Testis (tissue), 2 donors: ENCODE measurements at regions not wholly inside any gene's neighbourhood (a gene's known extent, or its start where the extent isn't known, plus 50 kb on each side); places are given as distances from the start of the nearest gene placed in this dataset.

Source experiments
- DNase-seq: peaks from one replicate; pipeline ENCODE4 v3.0.0-alpha.2; 2019
- H3K27ac ChIP-seq, 2 donors: fragments of 200-600 bp; sonication (generic); one replicate each; pipeline ENCODE4 v1.5.1; 2019
- H3K27me3 ChIP-seq: fragments of 200-600 bp; sonication (generic); one replicate; pipeline ENCODE4 v1.5.1; 2019
- H3K36me3 ChIP-seq: fragments of 200-600 bp; sonication (generic); one replicate; pipeline ENCODE4 v1.5.1; 2017; ENCODE audit warnings: low read depth; ENCODE audit errors: missing control alignments
- H3K4me1 ChIP-seq: fragments of 200-600 bp; sonication (generic); one replicate; pipeline ENCODE4 v1.5.1; 2019
- H3K4me3 ChIP-seq, 2 donors: fragments of 200-600 bp; sonication (generic); one replicate each; pipeline ENCODE4 v1.5.1; 2017 to 2019
- H3K9me3 ChIP-seq: fragments of 200-600 bp; sonication (generic); one replicate; pipeline ENCODE4 v1.5.1; 2017
- POLR2A ChIP-seq: fragments of 450-650 bp; IDR thresholded peaks from one replicate; pipeline ENCODE4 v1.6.1; 2017; ENCODE audit warnings: antibody characterized with exemption, mild to moderate bottlenecking, moderate library complexity
- WGBS, 2 donors: methylation state at CpG; one replicate each; pipeline ENCODE4 v1.1.5; 2018; 5-methylcytosine and 5-hydroxymethylcytosine counted together
- intact Hi-C: fragments of 100-400 bp; cut with DNase I; formaldehyde crosslinking; loops from one replicate; pipeline ENCODE4 v1.15.1; 2023; ENCODE audit warnings: low total_unique reads
- TF ChIP-seq, protein P1 (sequence below), 3 experiments: fragments of 450-650 bp in 2 of 3; fragments of 200-600 bp in 1 of 3; sonication (generic) in 1 of 3; IDR thresholded peaks; one replicate each; pipeline ENCODE4 v1.5.1; 2016 to 2019; ENCODE audit warnings: antibody characterized with exemption in 3 of 3, mild to moderate bottlenecking in 2 of 3, moderate library complexity in 1 of 3

GRCh38 chr4:167443841-167444240 lies 209.5 kb upstream of the SPOCK3 start:
- H3K4me1 ChIP-seq = no peaks in the 10 kb centered on the region
- no peaks in the 10 kb centered on the region for H3K27me3 ChIP-seq
- H3K27ac ChIP-seq = no peak overlapping the region
- H3K36me3 ChIP-seq = no peaks in the 10 kb centered on the region
- no peaks in the 10 kb centered on the region for H3K9me3 ChIP-seq
- TF ChIP-seq POLR2A = no peak
- TF ChIP-seq, protein P1, sequence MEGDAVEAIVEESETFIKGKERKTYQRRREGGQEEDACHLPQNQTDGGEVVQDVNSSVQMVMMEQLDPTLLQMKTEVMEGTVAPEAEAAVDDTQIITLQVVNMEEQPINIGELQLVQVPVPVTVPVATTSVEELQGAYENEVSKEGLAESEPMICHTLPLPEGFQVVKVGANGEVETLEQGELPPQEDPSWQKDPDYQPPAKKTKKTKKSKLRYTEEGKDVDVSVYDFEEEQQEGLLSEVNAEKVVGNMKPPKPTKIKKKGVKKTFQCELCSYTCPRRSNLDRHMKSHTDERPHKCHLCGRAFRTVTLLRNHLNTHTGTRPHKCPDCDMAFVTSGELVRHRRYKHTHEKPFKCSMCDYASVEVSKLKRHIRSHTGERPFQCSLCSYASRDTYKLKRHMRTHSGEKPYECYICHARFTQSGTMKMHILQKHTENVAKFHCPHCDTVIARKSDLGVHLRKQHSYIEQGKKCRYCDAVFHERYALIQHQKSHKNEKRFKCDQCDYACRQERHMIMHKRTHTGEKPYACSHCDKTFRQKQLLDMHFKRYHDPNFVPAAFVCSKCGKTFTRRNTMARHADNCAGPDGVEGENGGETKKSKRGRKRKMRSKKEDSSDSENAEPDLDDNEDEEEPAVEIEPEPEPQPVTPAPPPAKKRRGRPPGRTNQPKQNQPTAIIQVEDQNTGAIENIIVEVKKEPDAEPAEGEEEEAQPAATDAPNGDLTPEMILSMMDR (IDR thresholded peaks at IDR 0.05) = no peak
- H3K4me3 ChIP-seq = no peak overlapping the region
- 77 to 83% methylated on average over 2 of the region's 2 CpGs for WGBS, 2 donors
- no peak for DNase-seq
- intact Hi-C loops = no loop called here

- no peak for TF ChIP-seq POLR2A
- TF ChIP-seq, protein P1 (IDR thresholded peaks at IDR 0.05) = no peak
- WGBS, 2 donors = 74 to 80% methylated on average over 3 of the region's 3 CpGs
- no peaks in the 10 kb centered on the region for H3K4me1 ChIP-seq
- H3K36me3 ChIP-seq = no peaks in the 10 kb centered on the region
- intact Hi-C loops = no loop called here
- no peak for DNase-seq
- no peak overlapping the region for H3K4me3 ChIP-seq
- no peaks in the 10 kb centered on the region for H3K9me3 ChIP-seq
- H3K27ac ChIP-seq = no peak overlapping the region
- no peaks in the 10 kb centered on the region for H3K27me3 ChIP-seq
Observed at GRCh38 chr4:167452922-167453430, 218.7 kb upstream of the SPOCK3 start.

DNA sequence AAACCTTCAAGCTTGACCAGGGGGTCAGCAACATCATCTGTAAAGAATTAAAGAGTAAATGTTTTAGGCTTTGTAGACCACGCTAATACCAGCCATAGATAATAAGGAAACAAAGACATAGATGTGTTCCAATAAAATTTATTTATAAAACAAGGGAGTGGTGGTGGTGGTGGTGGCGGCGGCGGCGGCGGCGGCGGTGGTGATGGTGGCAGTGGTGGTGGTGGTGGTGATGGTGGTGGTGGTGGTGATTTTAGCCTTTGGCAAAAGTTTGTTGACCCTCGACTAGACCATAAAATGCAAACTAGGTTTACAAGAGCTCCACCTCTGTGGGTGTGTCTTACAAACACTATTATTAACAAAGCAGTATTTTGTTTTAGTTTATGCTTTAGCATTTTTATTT lies 222.3 kb upstream of the SPOCK3 start:
- no peaks in the 10 kb centered on the region for H3K27me3 ChIP-seq
- 70 to 72% methylated on average over 9 of the region's 9 CpGs for WGBS, 2 donors
- intact Hi-C loops = no loop called here
- TF ChIP-seq POLR2A = no peak
- TF ChIP-seq, protein P1 (IDR thresholded peaks at IDR 0.05) = no peak
- no peak overlapping the region for H3K27ac ChIP-seq
- H3K4me3 ChIP-seq = no peak overlapping the region
- no peaks in the 10 kb centered on the region for H3K36me3 ChIP-seq
- no peaks in the 10 kb centered on the region for H3K4me1 ChIP-seq
- no peak for DNase-seq
- H3K9me3 ChIP-seq = no peaks in the 10 kb centered on the region

DNA sequence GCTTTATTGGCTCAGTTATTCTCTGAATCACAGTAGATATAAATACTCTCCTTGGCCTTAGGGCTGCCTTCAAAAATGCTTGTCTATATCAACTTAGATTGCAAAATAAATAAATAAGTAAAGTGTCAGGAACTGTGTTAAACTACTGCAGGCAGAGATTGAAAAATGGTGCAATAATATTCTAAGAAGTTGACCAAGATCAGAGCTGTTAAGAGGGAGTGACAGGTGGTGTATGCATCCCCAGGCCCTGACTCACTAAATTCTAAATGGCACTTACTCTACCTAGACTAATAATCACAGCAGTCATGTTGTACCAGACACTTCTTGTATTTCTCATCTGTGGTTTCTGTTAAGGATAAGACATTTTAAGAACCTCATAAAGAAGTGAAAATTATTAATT lies 235.1 kb upstream of the SPOCK3 start:
- H3K4me3 ChIP-seq = no peak overlapping the region
- TF ChIP-seq, protein P1 (IDR thresholded peaks at IDR 0.05) = no peak
- TF ChIP-seq POLR2A = no peak
- intact Hi-C loops = no loop called here

GRCh38 chr4:167475951-167476350 lies 241.7 kb upstream of the SPOCK3 start:
- Histone ChIP-seq H3K4me1 (no peaks in the 10 kb centered on the region), H3K9me3 (no peaks in the 10 kb centered on the region), H3K36me3 (no peaks in the 10 kb centered on the region), H3K27me3 (no peaks in the 10 kb centered on the region), H3K4me3 (no peak overlapping the region), H3K27ac (no peak overlapping the region)
- no peak for DNase-seq
- 97 to 100% methylated on average over 1 of the region's 1 CpG for WGBS, 2 donors
- intact Hi-C loops = no loop called here
- TF ChIP-seq POLR2A = no peak
- TF ChIP-seq, protein P1 (IDR thresholded peaks at IDR 0.05) = no peak

More for the DNA sequence above, 235.1 kb upstream of the SPOCK3 start:
- no peak for DNase-seq
- no peaks in the 10 kb centered on the region for H3K9me3 ChIP-seq
- no peak overlapping the region for H3K27ac ChIP-seq
- no peaks in the 10 kb centered on the region for H3K36me3 ChIP-seq
- no peaks in the 10 kb centered on the region for H3K27me3 ChIP-seq
- H3K4me1 ChIP-seq = no peaks in the 10 kb centered on the region
